ENCODE measurements at regions not wholly inside any gene's neighbourhood (a gene's known extent, or its start where the extent isn't known, plus 50 kb on each side); places are given as distances from the start of the nearest gene placed in this dataset.

GRCh38 chr5:87042554-87042953 lies 225.1 kb upstream of the RASA1 start:
- Histone ChIP-seq H3K9ac (replicated peaks; ENCODE audit: extremely low read depth, insufficient read depth, low read length) (no peak overlapping the region), H3K27ac (ENCODE audit: insufficient read depth, low read depth, low read length) (no peak overlapping the region), H4K20me1 (replicated peaks; ENCODE audit: control insufficient read depth, extremely low read depth, insufficient read depth, low read length) (no peaks in the 10 kb centered on the region), H3K4me2 (ENCODE audit: insufficient read depth, low read length) (no peak overlapping the region), H3K9me3 (replicated peaks; ENCODE audit: control insufficient read depth, insufficient read depth, low read length) (no peaks in the 10 kb centered on the region), H3K79me2 (ENCODE audit: control insufficient read depth, insufficient read depth, low read length) (no peaks in the 10 kb centered on the region), H3K4me3 (replicated peaks in 1 of 3; ENCODE audit: insufficient read depth in 1 of 3, low read depth in 1 of 3, low read length in 3 of 3) (no peak overlapping the region), H3K4me1 (ENCODE audit: control insufficient read depth, extremely low read depth, insufficient read depth, low read length) (no peaks in the 10 kb centered on the region), H2AFZ (ENCODE audit: low read depth, low read length) (no peak overlapping the region), H3K36me3 (ENCODE audit: control insufficient read depth in 2 of 2, extremely low read depth in 1 of 2, insufficient read depth in 2 of 2, low read length in 2 of 2) (no peaks in the 10 kb centered on the region), H3K9me1 (replicated peaks; ENCODE audit: control insufficient read depth, extremely low read depth, insufficient read depth, low read length) (no peaks in the 10 kb centered on the region), H3K27me3 (ENCODE audit: control insufficient read depth in 2 of 2, insufficient read depth in 2 of 2, low read length in 2 of 2) (peaks cover 3 to 16% of the 10 kb centered on the region in 2 experiments)
- CTCF ChIA-PET = no interaction called here
- DNase-seq (ENCODE audit: low read depth, low spot score) (no peak), FAIRE-seq (no peak)
- TF ChIP-seq POLR2A (IDR thresholded peaks at IDR 0.05; ENCODE audit: low read depth, low read length) = no peak
- no peak for TF ChIP-seq POLR2AphosphoS5 (IDR thresholded peaks at IDR 0.05; ENCODE audit: insufficient read depth, low read depth, low read length)
- TF ChIP-seq, protein P1, sequence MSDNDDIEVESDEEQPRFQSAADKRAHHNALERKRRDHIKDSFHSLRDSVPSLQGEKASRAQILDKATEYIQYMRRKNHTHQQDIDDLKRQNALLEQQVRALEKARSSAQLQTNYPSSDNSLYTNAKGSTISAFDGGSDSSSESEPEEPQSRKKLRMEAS (IDR thresholded peaks at IDR 0.05; ENCODE audit: insufficient read depth, insufficient read length) = no peak
- TF ChIP-seq MYC (IDR thresholded peaks at IDR 0.05; ENCODE audit: low read depth, low read length) = no peak
- TF ChIP-seq, protein P2, sequence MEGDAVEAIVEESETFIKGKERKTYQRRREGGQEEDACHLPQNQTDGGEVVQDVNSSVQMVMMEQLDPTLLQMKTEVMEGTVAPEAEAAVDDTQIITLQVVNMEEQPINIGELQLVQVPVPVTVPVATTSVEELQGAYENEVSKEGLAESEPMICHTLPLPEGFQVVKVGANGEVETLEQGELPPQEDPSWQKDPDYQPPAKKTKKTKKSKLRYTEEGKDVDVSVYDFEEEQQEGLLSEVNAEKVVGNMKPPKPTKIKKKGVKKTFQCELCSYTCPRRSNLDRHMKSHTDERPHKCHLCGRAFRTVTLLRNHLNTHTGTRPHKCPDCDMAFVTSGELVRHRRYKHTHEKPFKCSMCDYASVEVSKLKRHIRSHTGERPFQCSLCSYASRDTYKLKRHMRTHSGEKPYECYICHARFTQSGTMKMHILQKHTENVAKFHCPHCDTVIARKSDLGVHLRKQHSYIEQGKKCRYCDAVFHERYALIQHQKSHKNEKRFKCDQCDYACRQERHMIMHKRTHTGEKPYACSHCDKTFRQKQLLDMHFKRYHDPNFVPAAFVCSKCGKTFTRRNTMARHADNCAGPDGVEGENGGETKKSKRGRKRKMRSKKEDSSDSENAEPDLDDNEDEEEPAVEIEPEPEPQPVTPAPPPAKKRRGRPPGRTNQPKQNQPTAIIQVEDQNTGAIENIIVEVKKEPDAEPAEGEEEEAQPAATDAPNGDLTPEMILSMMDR (IDR thresholded peaks at IDR 0.05; ENCODE audit: extremely low read depth in 1 of 2, insufficient read depth in 1 of 2, low read depth in 1 of 2, low read length in 2 of 2) = no peak
- TF ChIP-seq JUN (IDR thresholded peaks at IDR 0.05; ENCODE audit: borderline replicate concordance, insufficient read depth, insufficient read length, low read depth) = no peak
- no peak for TF ChIP-seq GATA2 (IDR thresholded peaks at IDR 0.05; ENCODE audit: insufficient read depth, insufficient read length, low read depth, low read length)
- no peak for TF ChIP-seq EZH2 (IDR thresholded peaks at IDR 0.05; ENCODE audit: borderline replicate concordance, low read depth, low read length, severe bottlenecking)
- no peak for TF ChIP-seq FOS (IDR thresholded peaks at IDR 0.05; ENCODE audit: borderline replicate concordance, insufficient read depth, low read length)
- dilution Hi-C loops (cut with MboI; ENCODE audit: extremely low pct_ligation_motif_present, low sequenced_read_pairs) (no loop called here), intact Hi-C loops (cut with micrococcal nuclease) (no loop called here)
- no TSS peak for BruUV-seq (replicated peaks)
- POLR2A ChIA-PET = no interaction called here
